Stimulated activated naive CD8-positive, alpha-beta T cell treated with anti-CD3 and anti-CD28 coated beads, Interleukin-15, Interleukin-2, amounts not matched to agents 100 U/mL and 50 U/mL, for 24 hours (primary cell): ENCODE measurements at regions not wholly inside any gene's neighbourhood (a gene's known extent, or its start where the extent isn't known, plus 50 kb on each side); places are given as distances from the start of the nearest gene placed in this dataset.

Source experiments
- ATAC-seq: fragments of 150-1000 bp; cut with Tn5 transposase; one replicate; pipeline ENCODE4 v1.10.0; 2021
- DNase-seq: peaks from one replicate; pipeline ENCODE4 v3.0.0; 2021

DNA sequence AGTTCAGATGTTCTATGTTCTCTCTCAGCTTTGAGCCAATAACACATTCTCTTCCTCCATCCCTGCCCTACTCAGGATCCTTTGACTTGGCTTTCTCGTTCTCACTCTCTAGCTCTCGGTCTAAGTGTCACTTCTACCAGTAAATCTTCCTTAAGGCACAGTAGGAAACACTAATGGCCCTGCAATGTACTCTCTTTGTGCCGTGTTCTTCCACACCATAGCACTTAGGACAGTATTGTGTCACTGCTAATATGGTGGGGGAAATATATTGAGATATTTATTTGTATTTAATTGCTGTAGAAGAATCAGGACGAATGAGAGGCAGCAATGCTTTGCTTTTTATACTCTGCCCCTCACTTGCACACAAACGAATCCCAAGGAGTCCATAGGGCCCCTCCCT is 493.1 kb downstream of the SHISA9 start:
- ATAC-seq = no peak
- no peak for DNase-seq

DNA sequence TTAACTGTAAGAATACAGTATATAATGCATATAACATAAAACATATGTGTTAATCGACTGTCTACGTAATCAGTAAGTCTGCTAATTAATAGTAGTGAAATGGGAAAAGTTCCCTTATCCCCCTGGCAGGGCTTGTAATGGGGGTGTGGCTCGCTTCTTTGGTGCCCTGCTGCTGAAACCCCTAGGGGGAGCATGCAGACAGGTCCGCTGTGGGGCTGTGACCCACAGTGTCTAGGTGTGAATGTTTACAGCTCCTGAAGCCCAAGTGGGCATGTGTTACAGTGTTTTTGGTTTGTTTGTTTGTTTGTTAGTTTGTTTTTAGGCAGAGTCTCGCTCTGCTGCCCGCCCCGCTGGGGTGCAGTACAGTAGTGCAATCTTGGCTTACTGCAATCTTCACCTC is 495.7 kb downstream of the SHISA9 start:
- ATAC-seq (no peak), DNase-seq (no peak)

DNA sequence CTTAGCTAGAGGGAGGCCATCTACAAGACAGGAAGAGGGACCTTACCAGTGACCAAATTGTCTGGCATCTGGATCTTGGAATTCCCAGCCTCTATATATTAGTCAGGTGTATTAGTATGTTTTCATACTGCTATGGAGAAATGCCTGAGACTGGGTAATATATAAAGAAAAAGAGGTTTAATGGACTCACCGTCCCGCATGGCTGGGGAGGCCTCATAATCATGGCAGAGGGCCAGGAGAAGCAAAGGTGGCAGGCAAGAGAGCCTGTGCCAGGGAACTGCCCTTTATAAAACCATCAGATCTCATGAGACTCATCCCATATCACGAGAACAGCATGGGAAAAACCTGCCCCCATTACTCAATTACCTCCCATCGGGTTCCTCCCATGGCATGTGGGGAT is 500.2 kb downstream of the SHISA9 start:
- no peak for ATAC-seq

DNA sequence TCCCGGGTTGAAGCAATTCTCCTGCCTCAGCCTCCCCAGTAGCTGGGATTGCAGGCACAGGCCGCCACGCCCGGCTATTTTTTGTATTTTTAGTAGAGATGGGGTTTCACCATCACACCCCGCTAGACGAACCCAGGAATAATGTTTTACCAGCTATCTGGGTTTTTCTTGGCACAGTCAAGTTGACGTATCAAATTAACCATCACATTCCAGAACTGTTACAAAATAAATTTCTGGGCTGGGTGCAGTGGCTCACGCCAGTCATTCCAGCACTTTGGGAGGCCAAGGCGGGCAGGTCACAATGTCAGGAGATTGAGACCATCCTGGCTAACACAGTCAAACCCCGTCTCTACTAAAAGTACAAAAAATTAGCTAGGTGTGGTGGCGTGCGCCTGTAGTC is 501.2 kb downstream of the SHISA9 start:
- no peak for ATAC-seq
- no peak for DNase-seq

More for the DNA sequence above, 500.2 kb downstream of the SHISA9 start:
- DNase-seq = no peak

DNA sequence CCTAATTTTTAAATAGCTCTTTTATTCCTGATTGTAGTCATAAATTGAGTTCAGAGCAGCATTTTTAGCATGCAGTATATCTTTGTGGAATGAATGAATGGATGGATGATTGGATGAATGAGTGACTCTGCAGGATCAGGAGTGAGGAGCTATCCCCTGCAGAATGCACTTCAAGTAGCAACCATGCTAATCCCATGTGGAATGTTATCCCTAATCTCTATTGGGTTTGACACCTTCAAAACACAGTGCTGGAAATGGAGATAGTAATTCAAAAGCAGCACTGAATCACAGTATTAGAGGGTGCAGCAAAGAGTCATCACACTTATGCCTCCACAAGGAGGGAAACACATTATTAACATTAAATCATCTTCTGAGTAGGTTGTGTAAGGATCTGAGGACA is 501.9 kb downstream of the SHISA9 start:
- ATAC-seq (no peak), DNase-seq (no peak)

DNA sequence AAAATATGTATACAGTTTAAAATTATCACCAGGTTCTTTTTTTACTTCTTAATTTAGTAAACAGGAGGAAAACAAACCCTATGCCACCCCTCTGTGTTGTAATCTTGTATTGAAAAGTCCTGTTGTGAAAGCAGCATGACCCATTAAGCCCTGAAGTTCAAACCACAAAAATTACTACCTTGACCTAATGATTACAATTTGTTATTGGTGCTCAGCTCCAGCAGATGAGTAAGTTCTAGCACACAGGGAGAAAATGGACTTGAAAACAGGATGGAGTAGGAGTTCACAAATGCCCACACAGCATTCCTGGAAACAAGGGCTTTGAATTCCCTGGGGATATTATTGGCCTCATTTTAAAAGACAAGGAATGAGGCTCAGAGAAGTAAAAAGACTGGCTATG is 505.8 kb upstream of the ERCC4 start:
- DNase-seq = no peak

DNA sequence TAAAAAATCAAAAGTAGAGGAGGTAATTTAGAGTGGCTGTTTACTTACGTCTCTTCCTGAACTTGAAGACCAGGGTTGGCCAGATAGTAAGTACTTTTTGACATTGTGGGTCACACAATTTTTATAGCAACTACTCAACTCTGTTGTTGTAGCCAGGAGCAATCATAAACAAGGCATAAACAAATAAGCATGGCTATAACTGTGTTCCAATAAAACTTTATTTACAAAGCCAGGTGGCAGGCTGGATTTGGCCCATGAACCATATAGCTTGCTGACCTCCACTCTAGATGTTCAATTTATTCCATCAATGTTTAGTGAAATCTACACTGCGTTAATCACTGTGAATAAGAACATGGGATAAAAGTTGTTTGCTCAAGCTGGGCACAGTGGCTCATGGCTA is 500.4 kb upstream of the ERCC4 start:
- ATAC-seq (no peak), DNase-seq (no peak)

More for the DNA sequence above, 505.8 kb upstream of the ERCC4 start:
- ATAC-seq = no peak

DNA sequence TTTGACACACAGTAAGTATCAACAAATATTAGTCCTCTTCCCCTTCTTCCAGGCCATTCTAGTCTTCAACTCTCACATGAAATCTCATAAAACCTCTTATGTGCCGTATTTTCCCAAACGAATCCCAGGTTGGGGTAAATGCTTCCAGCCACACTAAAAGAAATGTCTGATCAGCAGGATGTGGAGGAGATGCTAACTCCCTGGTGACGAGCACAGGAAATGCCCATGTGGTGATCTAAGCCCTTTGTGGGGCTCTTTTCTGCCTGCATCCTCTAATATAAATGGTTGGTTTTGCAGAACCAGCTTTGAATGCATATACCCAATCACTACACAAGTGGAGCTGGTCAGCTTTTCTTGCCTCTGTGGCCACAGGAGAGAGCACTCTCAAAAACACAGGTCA is 498.2 kb upstream of the ERCC4 start:
- ATAC-seq (no peak), DNase-seq (no peak)

DNA sequence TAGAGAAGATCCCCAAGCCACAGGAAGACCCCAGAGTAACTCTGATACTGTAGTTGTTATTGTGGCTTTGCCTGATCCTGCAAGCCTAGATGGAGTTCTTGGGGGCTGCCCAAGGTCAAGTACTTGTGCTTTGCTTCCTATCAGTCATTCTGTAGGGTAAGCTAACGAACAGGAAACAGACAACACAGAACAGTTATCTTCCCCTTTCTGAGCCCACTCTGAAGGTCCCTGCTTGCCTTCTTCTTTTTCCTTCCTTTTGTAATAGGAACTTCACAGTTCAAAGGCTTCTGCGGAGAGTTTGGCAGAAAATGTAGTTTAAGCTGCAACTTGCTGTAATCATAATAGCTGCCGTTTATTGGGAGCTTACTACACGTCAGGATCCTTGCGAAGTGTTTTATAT is 494.1 kb upstream of the ERCC4 start:
- ATAC-seq = no peak

DNA sequence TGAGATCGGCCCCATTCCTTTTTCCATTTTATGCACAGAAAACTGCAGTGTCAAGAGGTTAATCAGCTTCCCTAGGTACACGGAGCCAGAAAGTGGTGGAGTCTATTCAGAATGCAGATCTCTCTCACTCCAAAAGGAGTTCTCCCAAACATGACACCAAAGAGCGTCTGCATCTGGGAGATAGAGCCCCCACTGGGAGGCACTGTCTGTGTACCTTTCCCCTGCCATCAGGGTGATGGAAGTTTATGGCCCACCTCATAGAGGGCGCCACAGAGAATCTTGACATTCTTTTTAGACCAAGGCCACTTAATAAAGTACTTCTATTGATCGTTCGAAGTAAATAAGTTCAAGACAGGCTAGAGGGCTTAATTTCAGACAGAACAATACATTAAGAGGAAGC is 493.7 kb upstream of the ERCC4 start:
- no peak for ATAC-seq
- no peak for DNase-seq

More for the DNA sequence above, 494.1 kb upstream of the ERCC4 start:
- no peak for DNase-seq

DNA sequence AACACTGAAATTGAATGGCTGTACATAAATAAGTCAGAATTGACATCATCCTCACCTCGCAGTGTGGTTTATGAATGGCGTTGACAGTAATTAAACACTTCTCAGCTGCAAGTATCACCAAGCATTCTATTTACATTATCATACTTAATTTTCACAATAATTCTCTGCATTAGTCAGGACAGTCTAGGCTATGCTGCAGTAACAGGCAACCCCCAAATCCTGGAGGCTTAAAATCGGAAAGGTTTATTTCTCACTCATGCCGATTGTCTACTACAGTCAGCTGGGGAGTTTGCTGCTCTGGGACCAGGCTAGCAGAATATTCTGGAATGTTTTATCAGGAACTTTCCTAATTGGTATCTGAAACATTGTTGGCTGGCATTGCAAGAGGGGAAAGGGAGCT is 493.2 kb upstream of the ERCC4 start:
- DNase-seq = no peak
- ATAC-seq = no peak

DNA sequence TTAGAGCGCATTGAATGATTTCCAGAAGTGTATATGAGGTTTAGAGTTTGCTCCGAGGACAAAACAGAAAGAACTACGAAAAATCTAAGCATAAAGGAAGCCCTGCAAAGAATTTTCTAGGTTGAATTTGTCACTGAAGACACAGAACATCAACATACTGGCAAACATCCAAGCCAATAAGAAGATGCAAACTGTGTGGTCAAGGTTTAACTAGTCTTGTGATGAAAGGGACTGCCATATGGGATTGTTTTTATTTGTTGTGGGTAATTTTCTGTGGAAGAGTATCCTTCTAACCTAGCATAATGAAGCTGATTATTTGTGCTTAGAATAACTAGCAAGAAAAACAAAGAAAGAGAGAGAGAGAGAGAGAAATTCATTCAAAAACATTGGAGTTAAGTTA is 492.0 kb upstream of the ERCC4 start:
- no peak for ATAC-seq

DNA sequence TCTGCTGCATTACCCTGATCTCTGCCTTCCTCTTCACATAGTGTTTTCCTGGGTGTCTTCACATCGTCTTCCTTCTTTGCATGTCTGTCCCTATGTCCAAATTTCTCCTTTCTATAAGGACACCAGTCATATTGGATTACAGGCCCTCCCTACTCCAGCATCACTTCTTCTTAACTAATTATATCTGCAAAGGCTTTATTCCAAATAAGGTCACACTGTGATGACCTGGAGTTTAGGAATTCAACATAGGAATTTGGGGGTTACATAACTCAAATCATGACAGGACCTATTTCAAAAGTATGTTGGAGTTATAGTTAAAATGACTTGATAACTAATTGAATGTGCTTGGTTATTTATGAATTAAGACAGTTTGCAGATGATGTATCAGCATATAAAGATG is 490.5 kb upstream of the ERCC4 start:
- DNase-seq (no peak), ATAC-seq (no peak)

More for the DNA sequence above, 492.0 kb upstream of the ERCC4 start:
- DNase-seq = no peak

DNA sequence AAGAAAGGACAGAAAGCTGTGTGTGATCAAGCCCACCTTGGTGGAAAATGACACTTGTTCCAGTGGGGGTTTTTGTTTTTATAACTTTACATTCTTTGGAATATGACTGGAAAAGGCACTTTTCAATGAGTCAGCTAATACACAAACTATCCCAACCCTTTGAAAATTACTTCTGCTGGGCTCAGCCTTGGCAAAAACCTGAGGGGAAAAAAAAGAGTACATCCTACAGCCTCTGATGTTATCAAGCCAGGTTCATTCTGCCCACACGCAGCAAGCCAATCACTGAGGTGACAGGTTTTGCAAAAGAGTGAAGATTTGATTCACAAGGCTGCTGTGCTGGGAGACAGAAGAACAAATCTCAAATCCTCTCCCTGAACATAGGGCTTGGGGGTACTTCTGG is 484.5 kb upstream of the ERCC4 start:
- no peak for DNase-seq
- ATAC-seq = no peak

DNA sequence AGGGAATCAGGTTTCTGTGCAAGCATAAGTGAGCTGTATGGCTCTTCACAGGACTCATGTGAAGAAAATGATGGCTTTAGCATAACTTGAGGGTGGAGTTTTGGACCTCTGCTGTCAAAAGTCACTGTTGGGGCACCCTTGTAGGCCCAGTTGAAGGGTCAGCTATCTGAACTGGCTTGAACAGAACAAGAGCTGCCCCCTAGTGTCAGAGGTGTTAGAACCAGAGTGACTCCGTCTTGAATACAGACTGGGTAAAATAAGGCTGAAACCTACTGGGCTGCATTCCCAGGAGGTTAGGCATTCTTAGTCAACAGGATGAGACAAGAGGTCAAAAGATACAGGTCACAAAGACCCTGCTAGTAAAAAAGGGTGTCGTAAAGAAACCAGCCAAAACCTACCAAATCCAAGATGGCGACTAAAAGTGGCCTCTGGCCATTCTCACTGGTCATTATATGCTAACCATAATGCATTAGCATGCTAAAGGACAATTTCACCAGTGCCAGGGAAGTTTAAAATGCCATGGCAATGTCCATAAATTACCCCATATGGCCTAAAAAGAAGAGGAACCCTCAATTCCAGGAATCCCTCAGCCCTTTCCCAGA is 484.0 kb upstream of the ERCC4 start:
- DNase-seq (no peak), ATAC-seq (no peak)

DNA sequence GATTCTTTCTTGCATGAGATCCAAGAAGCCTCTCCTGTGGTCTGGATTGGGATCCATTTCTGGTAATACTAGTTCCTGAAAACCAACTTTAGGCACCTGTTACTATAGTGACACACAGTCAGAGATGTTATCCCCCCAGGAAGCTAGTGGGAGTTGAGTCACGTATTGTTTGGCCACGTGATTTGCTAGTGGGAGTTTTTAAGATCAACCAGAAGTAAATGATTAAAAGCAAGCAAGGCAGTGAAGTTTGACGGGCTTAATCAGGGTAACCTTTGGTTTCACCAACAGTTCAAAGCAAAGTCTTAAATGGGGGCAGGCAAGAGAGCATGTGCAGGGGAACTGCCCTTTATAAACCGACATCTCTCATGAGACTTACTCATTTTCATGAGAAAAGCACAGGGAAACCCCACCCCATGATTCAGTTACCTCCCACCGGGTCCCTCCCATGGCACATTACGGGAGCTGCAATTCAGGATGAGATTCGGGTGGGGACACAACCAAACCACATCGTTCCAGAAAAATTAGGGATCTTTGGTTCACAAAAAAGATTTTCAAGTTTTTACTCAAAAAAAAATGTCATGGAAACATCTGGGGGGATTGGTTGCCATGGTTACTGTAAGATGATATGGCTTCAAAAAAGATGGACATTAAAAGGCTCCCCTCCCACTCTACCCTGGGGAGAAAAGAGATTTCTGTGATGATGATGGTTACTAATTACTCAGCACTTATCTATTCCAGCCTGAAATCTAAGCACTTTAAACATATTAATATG is 483.1 kb upstream of the ERCC4 start:
- DNase-seq = no peak

DNA sequence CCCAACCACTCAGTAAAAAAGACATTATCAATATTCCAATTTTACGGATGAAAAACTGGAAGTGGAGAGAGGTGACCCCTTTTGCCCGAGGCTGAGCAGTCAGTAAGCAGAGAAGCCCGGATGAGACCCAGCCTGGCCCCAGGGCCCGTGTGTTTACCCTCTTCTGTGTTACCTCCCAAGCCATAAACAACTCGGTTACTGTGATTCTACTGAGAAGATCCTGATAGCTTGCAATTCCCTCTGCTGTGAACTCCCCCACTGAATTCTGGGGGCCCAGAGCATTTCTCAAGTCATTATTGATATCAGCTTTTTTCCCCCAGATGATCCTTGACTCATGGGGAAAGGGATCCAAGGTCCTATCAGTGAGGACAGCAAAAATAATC is 482.6 kb upstream of the ERCC4 start:
- no peak for ATAC-seq
- DNase-seq = no peak

More for the DNA sequence above, 483.1 kb upstream of the ERCC4 start:
- ATAC-seq = no peak

DNA sequence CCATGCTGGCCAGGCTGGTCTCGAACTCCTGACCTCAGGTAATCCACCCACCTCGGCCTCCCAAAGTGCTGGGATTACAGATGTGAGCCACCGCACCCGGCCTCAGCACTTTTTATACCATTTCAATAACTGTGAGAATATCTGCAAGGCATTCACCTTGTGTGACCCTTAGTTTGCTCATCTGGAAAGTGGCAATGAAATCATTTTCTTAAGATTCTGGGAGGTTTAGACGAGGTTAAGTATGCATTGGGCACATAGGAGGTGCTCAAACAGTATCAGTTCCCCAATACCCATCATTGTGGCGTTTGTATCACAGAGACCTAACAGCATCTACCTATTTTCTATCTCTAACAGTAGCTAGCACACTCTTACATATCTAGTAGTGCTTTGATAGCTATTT is 481.9 kb upstream of the ERCC4 start:
- DNase-seq = no peak

DNA sequence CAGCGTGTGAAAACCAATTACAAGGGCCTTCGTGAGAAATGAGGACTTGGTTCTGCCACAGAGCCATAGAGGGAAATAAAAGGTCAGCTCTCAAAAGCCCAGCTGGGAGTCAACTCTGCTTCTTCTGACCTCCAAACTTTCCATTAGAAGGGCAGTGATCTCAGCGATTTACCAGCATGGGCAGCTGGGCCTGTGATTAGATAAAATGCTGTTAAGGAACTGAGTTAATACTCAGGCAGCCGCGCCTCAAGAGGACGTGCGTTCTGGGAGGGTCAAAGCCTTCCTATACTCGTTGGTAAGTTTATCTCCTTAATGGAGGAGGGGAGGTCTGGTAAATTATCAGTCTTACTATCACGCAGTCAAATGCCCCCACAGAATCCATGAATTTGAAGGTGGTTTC is 480.2 kb upstream of the ERCC4 start:
- ATAC-seq = no peak
- DNase-seq = no peak

More for the DNA sequence above, 481.9 kb upstream of the ERCC4 start:
- no peak for ATAC-seq

DNA sequence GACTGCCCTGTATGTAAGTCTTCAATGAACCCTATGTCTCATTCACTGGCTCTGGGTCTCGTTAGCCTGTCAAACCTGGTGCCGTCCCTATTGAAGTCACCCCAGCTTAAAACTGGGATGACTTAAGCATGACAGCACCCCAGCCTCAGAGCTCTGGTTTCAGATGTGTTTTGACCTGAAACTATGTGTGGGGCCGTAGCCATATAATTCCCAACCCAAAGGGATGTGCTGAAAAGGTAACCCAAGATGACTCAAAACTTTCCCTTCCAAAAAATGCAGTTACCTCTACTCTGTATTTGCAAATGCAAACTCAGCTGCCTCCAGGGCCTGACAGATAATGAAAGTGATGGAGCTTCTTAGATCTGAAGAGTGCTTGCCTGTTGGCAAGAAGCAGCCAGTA is 478.3 kb upstream of the ERCC4 start:
- no peak for DNase-seq
- peak; percentile 9 for ATAC-seq

DNA sequence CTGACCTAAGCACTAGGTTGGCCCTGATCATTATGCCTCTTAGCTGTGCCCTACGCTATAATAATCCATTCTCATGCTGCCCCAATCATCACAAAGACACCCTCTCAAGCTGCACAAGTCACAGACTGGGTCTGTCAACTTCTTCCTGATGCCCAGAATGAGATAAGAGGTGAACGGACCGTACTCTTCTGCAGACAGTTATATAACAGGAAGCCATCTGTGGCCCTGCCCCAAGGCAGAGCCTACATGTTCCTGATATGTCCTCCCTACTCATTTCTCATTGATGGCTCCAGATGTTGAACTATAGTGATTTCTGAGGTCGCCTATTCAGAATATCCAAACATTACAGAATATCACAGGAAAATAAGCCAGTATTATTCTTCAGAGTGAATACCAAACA is 471.6 kb upstream of the ERCC4 start:
- no peak for ATAC-seq
- DNase-seq = no peak

DNA sequence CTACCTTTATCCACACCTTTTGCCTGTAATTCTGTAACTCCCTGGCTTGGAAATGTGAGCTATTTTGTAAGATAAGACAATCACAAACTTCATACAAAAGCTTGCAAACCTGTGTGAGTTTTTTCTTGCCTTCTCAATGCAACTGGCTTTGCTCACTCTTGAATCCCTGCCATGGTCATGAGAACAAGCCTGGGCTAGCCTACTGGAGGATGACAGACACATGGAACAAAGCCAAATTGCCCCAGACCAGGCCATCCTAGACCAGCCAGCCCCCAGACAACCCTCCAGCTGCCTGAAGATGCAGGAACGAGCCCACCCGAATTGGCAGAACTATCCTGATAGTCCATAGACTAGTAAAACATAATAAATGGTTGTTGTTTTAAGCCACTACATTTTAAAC is 466.6 kb upstream of the ERCC4 start:
- DNase-seq = no peak
- no peak for ATAC-seq

DNA sequence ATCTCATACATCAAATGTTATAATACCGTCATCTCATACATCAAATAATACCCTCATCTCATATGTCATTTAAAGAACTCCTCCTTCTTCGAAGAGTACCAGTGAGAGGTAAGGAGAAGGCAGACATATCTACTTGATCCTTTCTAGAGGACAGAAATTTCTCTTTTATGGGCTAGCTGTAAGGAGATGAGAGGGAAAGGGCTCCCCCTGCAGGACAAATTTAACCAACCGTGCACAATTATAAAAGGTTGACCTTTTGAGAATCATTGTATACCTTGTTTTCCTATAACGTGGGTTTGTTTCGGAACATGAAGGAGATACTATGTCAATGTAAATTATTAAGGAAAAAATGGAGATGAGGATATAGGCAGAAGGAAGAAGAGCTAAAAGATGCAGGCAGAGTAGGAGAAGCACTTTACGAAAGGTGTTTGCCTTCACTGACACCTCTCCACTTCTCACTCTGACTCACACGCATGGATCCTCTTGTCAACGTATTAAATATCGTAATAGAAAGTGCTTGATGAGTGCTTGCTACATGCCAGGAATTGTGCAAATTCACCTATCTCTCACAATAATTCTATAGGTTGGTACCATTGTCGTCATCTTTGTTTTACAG is 465.9 kb upstream of the ERCC4 start:
- peak; percentile 25 for DNase-seq
- ATAC-seq = no peak

DNA sequence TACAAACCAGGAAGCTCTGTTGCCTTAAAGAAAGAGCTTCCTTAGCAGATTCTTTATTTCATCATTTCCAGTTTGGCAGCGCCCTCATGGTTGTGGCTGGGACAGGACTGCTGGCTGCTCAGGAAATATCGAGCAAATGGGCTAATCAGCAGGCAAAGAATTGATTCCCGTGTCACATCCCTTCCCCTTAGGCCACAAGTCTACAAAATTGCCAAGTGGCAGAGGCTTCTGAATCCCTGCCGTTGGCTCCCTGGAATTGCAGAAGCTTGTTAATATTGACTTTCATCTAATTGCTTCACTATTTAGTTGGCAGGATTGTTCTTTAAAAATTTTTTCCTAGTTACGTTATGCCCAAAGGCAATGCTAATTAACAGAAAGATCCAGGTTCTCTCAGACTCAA is 456.3 kb upstream of the ERCC4 start:
- DNase-seq = no peak
- ATAC-seq = no peak
